Stimulated activated CD8-positive, alpha-beta memory T cell treated with anti-CD3 and anti-CD28 coated beads, Interleukin-2, amount 100 ng/mL, for 1 hour (primary cell): ENCODE measurements at regions not wholly inside any gene's neighbourhood (a gene's known extent, or its start where the extent isn't known, plus 50 kb on each side); places are given as distances from the start of the nearest gene placed in this dataset.
"Not testable (repeated sequence)": the region's sequence is repeated elsewhere in the genome, so short reads cannot be mapped to it uniquely, and the experiment has no call there.

Experiments
- DNase-seq, 2 donors: peaks; one replicate each; pipeline ENCODE4 v3.0.0-alpha.2; 2020; ENCODE audit warnings: low read depth in 2 of 2

DNA sequence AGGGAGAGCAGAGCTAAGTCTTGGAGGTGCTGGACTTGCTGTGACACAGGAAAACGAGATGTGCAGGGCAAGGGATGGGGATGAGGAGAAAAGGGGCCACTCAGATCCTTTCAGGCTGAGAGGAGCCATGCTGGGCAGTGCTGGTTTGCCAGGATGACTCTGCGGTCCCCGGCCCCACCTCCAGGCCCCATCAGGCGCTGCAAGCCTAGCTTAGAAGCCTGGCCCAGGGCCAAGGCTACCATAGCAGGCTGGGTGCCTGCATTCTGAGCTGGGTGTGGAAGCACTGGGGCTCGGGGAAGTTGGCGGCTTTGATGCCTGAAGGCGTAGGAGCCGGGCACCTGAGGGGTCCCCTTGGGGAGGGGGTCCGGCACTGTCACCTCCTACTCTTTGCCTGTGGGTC is 341.2 kb upstream of the USP9Y start:
- DNase-seq: no peak

GRCh38 chrY:12360496-12360895 is 340.5 kb upstream of the USP9Y start:
- DNase-seq: no peak

- no peak for DNase-seq
Measured at GRCh38 chrY:12365311-12365910, 335.6 kb upstream of the USP9Y start.

DNA sequence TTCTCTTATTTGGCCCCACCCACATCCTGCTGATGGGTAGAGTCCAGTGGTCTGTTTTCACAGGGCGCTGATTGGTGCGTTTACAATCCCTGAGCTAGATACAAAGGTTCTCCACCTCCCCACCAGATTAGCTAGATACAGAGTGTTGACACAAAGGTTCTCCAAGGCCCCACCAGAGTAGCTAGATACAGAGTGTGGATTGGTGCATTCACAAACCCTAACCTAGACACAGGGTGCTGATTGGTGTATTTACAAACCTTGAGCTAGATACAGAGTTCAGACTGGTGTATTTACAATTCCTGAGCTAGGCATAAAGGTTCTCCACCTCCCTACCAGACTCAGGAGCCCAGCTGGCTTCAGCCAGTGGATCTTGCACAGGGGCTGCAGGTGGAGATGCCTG is 326.4 kb upstream of the USP9Y start:
- not testable (repeated sequence) for DNase-seq

DNA sequence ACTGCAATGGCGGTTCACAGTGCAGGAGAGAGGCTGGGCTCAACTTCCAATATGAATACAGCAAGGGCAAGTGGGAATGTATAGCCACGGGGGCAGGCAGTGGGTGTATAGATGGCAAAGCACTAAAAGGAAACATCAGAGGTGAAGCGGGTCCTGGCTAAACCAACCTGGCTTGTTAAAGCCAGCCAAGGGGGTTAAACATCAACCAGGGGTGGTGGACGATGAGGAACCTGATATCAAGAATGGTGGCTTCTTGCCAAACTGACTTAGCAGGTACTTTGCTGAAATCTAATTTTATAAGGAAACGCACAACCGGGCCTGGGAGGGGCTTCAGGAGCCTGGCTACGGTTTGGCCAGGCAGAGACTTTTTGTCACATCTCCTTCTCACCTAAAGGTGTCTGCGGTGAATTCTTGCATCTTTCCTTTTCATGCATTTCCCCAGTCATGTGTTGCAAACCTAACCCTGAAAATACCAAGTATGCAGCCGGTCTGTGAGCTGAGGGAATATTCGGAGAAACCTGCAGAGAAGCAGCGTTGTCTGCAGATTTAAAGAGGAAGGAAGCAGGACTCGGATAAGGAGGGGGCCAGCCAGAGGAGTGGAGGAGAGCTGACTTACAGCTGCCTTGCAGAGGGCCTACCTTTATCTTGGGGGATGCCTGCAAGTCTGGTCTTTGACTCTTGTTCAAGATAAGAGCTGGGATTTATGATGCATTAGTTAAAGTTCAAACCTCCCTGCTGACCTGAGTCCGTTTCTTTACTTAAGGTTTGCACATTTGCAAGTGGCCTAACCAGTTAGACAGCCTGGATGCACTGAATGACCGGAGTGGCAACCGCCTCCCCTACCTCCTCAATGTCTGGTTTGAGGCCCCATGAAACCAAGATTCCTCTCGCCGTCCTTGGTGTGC is 309.1 kb upstream of the USP9Y start:
- not testable (repeated sequence) for DNase-seq

DNA sequence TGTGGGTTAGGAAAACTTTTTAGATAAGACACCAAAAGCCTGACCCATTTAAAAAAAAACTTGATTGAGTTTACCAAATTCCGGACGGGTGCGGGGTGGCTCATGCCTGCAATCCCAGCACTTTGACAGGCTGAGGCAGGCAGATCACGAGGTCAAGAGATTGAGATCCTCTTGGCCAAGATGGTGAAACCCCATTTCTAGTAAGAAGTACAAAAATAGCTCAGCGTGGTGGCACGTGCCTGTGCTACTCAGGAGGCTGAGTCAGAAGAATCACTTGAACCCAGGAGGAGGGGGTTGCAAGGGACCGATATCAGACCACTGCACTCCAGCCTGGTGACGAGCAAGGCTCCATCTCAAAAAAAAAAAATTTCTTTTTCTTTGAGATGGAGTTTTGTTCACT is 307.8 kb upstream of the USP9Y start:
- DNase-seq: no peak

DNA sequence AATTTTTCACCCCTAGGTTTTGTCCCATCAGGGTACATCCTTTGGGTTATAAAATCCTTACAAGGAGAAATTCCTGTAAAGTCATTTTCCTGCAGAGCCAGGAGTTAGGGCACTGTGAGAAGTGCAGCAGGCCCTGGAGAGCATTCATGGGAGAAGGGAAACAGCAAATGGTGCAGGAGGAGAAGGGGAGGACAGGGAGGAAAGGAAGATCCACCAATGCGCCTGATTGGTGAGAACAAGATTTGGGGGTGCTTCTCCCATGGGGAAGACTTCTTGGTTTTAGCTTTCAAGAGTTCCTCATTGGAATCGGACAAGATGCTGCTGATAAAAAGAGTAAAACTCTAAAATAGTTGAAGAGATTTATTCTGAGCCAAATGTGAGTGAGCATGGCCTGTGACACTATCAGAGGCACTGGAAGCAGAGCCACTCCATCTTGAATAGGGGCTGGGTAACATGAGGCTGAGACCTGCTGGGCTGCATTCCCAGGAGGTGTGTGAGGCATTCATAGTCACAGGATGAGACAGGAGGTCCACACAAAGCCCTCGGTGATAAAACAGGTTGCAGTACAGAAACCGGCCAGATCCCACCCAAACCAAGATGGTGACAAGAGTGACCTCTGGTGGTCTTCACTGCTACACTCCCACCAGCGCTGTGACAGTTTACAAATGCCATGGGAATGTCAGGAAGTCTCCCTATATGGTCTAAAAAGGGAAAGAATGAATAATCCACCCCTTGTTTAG is 305.5 kb upstream of the USP9Y start:
- DNase-seq: not testable (repeated sequence)

GRCh38 chrY:12403916-12404315 is 297.1 kb upstream of the USP9Y start:
- no peak for DNase-seq

GRCh38 chrY:12408236-12408635 is 292.8 kb upstream of the USP9Y start:
- DNase-seq: no peak

GRCh38 chrY:12410696-12411095 is 290.3 kb upstream of the USP9Y start:
- DNase-seq: no peak

GRCh38 chrY:12421072-12421787 is 279.8 kb upstream of the USP9Y start:
- no peak for DNase-seq

DNA sequence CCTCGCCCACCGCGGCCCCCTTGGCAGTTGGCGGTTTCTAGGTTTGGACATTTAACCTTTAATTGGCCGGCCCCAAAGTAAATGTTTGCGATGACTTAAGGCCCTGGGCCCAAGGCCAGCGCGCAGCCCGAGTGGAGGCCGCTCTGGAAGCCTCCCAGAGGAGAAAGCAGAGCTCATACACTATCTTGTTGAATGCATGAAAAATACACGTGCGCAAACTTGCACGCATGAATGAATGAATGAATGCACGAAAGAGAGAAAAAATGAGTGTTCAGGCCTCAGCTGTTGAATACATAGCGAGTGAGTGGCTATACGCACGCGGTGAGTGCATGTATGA is 279.3 kb upstream of the USP9Y start:
- DNase-seq: no peak

- no peak for DNase-seq
Measured at GRCh38 chrY:12422536-12422935, 278.5 kb upstream of the USP9Y start.

- DNase-seq: no peak
Measured at GRCh38 chrY:12423416-12424252, 277.4 kb upstream of the USP9Y start.

DNA sequence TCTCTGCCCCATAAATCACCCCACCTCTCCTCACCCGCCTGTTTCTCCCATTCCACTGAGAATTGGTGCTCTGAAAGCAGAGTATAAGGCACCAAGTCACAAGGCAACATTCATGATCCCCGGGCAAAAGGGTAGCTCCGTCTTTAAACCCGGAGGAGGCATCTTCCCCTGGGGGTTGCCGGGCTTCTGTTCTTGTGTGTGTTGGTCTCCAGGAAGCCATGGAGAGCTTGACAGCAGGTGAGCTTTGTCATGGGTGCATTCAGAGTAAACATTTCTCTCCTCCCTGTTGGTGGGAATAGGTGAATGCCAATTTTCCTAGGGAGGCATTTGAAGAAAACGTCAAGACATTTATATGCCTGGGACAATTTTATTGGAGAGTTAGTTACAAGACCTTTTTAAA is 275.5 kb upstream of the USP9Y start:
- DNase-seq: no peak

- DNase-seq: no peak
Measured at GRCh38 chrY:12427361-12427760, 273.7 kb upstream of the USP9Y start.

- no peak for DNase-seq
Measured at GRCh38 chrY:12431546-12431945, 269.5 kb upstream of the USP9Y start.

- not testable (repeated sequence) for DNase-seq
Measured at GRCh38 chrY:12438823-12439222, 262.2 kb upstream of the USP9Y start.

DNA sequence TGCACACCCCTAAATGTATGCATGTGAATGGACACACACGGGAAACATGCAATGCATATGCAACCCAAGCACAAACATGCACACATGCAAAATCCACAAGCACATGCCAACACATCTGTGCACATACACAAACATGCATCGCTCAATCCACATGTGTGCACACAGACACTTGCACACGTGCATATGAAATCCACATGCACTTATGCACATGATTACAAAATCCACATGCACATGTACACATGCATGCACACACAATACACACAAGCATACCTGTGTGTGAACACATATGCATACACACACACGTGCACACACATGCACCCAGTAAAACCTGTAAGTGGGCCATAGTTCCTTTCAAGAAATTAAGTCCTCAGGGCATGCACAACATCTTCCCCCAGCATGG is 256.8 kb upstream of the USP9Y start:
- no peak for DNase-seq

GRCh38 chrY:12446486-12447265 is 254.4 kb upstream of the USP9Y start:
- DNase-seq: not testable (repeated sequence)
